GM19324 (cell line): ENCODE measurements at regions not wholly inside any gene's neighbourhood (a gene's known extent, or its start where the extent isn't known, plus 50 kb on each side); places are given as distances from the start of the nearest gene placed in this dataset.
"Not testable (repeated sequence)": the region's sequence is repeated elsewhere in the genome, so short reads cannot be mapped to it uniquely, and the experiment has no call there.

Experiments used
- ATAC-seq: cut with Tn5 transposase; IDR thresholded peaks from one replicate; pipeline ENCODE4 v1.9.1; 2021; ENCODE audit warnings: mild to moderate bottlenecking, moderate library complexity; ENCODE audit not compliant: unreplicated experiment, low FRiP score

DNA sequence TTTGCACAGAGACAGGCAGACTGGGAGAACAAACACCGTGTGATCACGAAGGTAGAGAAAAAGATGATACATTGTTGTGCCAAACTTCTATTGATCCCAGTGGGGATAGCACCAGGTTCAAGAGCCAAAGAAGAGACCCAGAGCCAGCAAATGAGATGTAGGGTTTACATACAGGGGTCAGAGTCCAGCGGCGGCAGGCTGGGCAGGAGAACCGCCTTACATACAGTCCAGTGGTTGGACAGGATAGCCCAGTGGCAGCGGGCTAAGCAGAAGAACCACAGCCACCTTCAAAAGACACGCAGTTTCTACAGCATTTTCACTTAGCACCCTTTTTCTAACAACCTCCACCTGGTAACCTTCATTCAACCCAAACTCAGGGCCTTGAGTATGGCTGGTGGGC lies 932.8 kb downstream of the SLC4A3 start:
- no peak for ATAC-seq

GRCh38 chr2:220562375-220563140 lies 935.1 kb downstream of the SLC4A3 start:
- no peak for ATAC-seq

DNA sequence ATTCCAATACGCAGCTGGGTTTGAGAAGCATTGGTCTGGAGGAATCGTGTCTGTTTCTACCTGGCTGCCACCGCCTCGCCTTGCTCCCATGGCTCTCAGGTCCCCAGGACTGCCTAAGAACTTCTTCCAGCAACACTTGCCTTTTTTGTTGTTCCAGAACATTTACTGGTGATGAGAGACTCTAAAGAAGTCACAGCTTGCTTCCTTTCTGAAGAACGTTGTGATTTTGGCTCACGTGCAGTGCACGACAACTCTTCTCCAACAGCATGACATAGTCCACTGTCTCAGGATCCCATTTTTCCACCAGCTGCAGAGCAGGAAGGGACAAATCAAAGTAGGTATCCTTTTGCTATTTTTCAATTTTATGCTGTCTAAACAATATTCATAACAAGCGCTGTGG lies 940.9 kb downstream of the SLC4A3 start:
- no peak for ATAC-seq

DNA sequence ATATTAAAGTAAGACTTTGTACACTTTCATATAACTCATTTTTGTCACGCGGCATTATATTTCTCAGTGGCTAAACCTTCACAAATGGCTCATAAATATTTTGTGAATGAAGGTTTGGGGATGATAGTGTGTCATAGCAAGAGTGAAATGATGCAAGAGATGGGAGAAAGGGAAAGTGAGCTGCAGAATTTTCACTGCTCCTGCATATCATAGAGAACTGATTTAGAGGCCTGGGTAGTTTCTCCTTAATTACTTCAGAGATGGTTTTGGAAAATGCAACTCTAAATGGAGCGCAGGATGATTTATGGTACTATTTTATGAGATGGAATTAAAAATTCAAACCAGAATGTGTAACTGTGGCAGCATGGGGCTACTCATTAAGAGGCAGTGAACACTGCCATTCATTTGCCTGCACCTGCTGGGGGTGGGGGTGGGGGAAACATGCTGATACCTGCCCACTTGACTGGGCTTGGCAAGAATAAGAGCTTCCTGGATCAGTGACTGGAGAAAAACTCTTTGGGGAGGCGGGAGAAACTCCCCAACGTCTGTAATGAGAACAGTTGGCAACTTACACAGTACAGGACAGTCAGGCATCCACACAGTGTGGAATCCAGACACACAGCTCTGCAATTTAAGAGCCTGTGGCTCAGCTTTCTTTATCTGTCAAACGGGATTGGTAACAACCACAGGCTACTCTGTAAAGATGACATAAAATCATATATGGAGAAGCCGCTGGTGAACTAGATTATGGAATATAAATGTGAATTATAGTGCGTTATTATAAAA lies 941.9 kb downstream of the SLC4A3 start:
- ATAC-seq, result no peak

DNA sequence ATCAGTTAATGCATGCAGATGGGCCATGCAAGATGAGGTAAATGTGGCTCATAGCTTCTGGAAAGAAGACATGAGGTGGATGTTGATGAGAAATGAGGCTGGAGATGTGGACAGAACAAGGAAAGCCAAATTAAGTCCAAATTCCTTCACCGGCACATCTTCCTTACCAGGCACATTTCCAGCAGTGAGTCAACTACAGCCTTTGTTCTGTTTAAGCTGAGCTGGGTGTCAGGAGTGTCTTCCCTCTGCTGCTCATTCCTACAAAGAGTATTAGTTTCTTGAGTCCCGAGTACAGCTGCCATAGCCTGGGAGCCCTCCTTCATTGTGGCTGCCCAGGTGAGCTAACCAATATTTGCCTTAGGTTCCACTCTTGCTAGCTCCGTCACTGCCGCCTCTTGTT lies 945.0 kb downstream of the SLC4A3 start:
- ATAC-seq, result no peak

- ATAC-seq, result no peak
Measured at GRCh38 chr2:220574038-220574437, 946.6 kb downstream of the SLC4A3 start.

DNA sequence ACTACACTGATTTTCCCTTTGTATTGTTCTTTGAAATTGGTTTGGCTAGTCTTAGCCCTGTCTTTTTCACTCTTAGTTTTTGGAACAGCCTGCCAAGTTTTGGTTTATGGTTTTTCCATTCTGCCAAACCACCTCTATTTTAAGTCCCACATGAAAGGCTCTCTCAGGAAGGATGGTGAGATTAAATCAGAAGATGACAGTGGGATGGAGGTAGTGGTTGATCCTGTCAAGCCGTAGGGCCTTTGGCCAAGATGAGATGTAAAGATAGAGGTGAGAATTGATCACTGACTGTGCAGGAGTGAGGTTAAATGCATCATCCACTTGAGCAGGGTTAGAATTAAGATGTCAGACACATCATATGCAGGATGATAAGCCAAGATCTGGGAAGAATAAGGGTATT lies 948.5 kb downstream of the SLC4A3 start:
- no peak for ATAC-seq

GRCh38 chr2:220579452-220579851 lies 952.0 kb downstream of the SLC4A3 start:
- no peak for ATAC-seq

- ATAC-seq, result no peak
Measured at GRCh38 chr2:220580113-220580512, 952.7 kb downstream of the SLC4A3 start.

- ATAC-seq, result no peak
Measured at GRCh38 chr2:220583725-220584124, 956.3 kb downstream of the SLC4A3 start.

DNA sequence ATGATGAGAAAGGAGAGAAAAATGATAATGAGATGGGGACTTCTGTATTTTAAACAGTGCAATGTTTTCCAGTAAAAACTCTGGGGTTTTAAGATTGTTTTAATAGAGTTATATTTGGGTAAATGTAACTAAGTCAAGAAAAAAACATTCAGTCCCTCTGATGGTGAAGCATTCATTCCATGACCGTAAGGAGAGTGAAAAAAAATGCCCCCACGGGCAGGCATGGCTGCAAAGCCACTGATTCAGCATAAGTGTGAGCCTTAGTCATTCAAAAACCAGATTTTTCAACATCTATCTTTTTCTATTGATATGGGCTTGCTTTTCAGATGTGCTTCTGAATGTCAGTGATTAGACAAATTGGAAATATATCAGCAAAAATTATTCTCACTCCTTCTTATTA lies 957.8 kb downstream of the SLC4A3 start:
- no peak for ATAC-seq

DNA sequence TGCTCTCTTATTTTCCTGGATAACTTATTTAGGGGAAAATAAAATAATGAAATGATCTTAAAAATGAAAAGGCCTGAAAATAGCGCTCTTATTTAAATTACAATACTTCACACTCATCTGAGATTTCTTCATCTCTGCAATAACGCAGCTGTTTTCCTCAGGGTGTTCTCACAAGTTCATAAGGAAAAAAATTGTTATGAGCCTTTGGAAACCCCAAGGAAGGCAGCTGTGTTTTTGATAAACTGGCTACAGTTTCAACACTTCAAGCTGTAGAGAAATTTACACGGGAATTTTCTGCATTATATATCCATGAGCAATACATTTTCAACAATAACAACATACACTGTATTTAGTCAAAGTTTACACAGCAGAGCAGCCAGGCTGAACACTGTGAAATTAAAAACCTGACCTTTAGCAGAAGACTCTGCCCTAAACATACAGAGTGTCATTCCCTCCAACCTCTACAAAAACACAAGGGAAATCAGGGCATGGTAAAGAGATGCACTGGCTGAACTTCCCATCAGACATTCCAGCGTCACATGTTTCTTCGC lies 959.6 kb downstream of the SLC4A3 start:
- ATAC-seq, result no peak

GRCh38 chr2:220588148-220588547 lies 960.7 kb downstream of the SLC4A3 start:
- ATAC-seq, result no peak

- ATAC-seq, result no peak
Measured at GRCh38 chr2:220590476-220590875, 963.0 kb downstream of the SLC4A3 start.

- no peak for ATAC-seq
Measured at GRCh38 chr2:220593526-220593925, 966.1 kb downstream of the SLC4A3 start.

DNA sequence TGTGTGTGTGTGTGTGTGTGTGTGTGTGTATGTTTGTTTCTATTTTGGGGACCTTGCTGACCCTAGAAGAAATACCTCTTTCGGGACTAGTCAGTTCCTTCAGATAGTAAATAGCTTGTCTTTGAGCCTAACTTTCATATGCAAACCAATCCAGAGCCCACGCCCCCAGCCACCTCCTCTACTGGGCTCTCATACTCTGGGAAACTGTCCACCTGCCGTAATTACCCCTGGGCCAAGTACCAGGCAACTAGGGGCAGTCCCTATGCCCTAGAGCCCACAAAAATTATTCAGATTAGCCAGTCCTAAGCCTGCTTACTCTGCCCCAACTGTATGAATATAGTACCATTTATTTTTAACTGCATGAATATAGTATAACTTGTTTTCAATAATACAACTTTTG lies 970.4 kb downstream of the EPHA4 start:
- no peak for ATAC-seq

DNA sequence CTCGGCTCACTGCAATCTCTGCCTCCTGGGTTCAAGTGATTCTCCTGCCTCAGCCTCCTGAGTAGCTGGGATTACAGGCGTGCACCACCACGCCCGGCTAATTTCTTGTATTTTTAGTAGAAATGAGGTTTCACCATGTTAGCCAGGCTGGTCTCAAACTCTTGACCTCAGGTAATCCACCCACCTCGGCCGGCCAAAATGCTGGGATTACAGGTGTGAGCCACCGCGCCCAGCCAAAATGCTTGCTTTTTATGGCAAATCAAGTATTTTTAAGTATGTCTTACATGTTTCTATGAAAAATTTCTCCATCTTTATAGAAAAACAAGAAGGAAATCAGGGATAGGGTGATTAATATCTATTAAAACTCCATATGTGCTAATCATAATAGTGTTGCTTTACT lies 959.1 kb downstream of the EPHA4 start:
- not testable (repeated sequence) for ATAC-seq

DNA sequence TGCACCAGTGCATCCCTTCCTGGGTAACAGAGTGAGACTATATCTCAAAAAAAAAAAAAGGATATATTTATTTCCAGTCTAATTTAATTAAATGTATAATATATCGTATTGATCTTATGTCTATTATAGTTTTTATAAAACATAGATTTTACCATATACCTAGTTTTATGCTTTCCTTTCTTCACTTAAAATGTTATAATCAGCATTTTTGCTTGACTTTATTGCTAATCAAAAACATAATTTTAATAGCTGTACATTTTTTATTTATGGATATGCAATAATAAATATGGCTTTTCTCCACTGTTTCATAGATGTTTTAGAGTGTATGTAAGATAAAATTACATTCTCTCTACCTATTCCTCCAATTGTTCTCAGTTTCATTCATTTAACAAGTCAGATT lies 958.0 kb downstream of the EPHA4 start:
- no peak for ATAC-seq

DNA sequence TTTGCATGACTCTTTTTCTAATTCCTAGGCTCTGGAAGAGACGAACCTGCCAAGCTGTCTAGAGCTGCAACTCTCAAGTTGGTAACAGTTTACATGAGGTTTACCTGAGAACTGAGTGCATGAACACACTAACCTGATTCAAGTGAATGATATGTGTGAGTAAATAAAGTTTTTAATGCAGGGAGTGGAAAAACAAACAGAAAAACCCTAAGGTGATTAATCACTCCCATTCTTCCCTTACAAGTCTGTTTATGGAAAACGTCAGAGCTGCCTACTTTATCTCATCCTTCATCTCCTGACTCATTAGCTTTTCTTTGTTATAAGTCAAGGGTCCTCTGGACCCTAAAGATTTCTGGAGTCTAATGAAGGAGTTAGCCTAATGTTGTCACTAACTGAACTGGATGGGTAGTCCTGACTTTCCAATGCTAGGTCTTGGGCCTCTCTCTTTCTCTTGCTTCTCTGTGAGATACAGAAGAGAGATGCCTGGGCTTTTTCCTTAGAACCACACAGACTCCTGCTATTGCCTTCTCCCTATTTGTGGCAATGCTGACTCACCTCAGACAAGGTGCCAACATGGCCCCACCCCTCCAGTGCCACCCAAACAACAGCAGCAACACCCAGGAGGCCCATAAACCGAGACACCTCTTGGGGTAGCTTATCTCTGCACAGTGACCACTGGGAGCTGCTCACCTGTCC lies 952.4 kb downstream of the EPHA4 start:
- no peak for ATAC-seq

GRCh38 chr2:220626603-220627002 lies 945.5 kb downstream of the EPHA4 start:
- no peak for ATAC-seq

DNA sequence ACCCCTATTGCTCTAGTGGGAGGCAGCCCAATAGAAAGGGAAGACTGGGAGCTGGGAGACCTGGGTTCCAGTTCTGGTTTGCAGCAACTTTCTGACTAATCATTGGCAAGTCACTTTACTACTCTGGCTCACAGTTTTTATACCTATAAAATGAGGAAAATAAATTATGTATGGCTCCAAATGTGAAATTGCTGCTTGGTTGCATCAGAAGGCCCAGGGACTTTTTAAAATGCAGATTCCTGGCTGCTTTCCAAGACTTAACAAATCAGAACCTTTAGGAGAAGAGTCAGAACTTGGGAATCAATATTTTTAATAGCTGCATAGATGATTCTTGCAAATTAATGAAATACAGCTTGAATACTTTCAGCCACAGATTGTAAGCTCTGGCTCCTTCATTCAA lies 943.9 kb downstream of the EPHA4 start:
- ATAC-seq, result no peak
